ENCODE measurements at regions not wholly inside any gene's neighbourhood (a gene's known extent, or its start where the extent isn't known, plus 50 kb on each side); places are given as distances from the start of the nearest gene placed in this dataset.

- TF ChIP-seq CTCF (IDR thresholded peaks at IDR 0.05) (no peak), POLR2A (IDR thresholded peaks at IDR 0.05) (no peak)
Observed at GRCh38 chr1:108050158-108050557, 85.2 kb upstream of the VAV3 start.
